NCI-H345 treated with DMSO at 0.1 percent for 48 hours (cell line): ENCODE measurements at regions not wholly inside any gene's neighbourhood (a gene's known extent, or its start where the extent isn't known, plus 50 kb on each side); places are given as distances from the start of the nearest gene placed in this dataset.
"Not testable (repeated sequence)": the region's sequence is repeated elsewhere in the genome, so short reads cannot be mapped to it uniquely, and the experiment has no call there.

Source experiments
- DNase-seq: peaks from one replicate; lab custom pipeline; 2025; ENCODE audit not compliant: unreplicated experiment; lab: John Stamatoyannopoulos, UW

GRCh38 chr2:144617171-144617570 lies 97.3 kb upstream of the ZEB2 start:
- not testable (repeated sequence) for DNase-seq

- DNase-seq = no peak
Measured at GRCh38 chr2:144615866-144616565, 96.1 kb upstream of the ZEB2 start.

GRCh38 chr2:144607891-144608521 lies 88.1 kb upstream of the ZEB2 start:
- DNase-seq = no peak

- DNase-seq = no peak
Measured at GRCh38 chr2:144607099-144607498, 87.2 kb upstream of the ZEB2 start.

- no peak for DNase-seq
Measured at GRCh38 chr2:144606466-144607095, 86.7 kb upstream of the ZEB2 start.

- no peak for DNase-seq
Measured at GRCh38 chr2:144605231-144605840, 85.4 kb upstream of the ZEB2 start.

GRCh38 chr2:144603334-144603733 lies 83.4 kb upstream of the ZEB2 start:
- no peak for DNase-seq

GRCh38 chr2:144598906-144599305 lies 79.0 kb upstream of the ZEB2 start:
- DNase-seq = no peak

- no peak for DNase-seq
Measured at GRCh38 chr2:144597894-144598593, 78.1 kb upstream of the ZEB2 start.

- DNase-seq = no peak
Measured at GRCh38 chr2:144597388-144597787, 77.5 kb upstream of the ZEB2 start.

GRCh38 chr2:144596073-144596871 lies 76.4 kb upstream of the ZEB2 start:
- no peak for DNase-seq

GRCh38 chr2:144595686-144596072 lies 75.8 kb upstream of the ZEB2 start:
- DNase-seq = no peak

GRCh38 chr2:144595279-144595678 lies 75.4 kb upstream of the ZEB2 start:
- DNase-seq = no peak

- DNase-seq = no peak
Measured at GRCh38 chr2:144593803-144594202, 73.9 kb upstream of the ZEB2 start.

GRCh38 chr2:144592500-144593256 lies 72.8 kb upstream of the ZEB2 start:
- no peak for DNase-seq

- DNase-seq = no peak
Measured at GRCh38 chr2:144587306-144587705, 67.4 kb upstream of the ZEB2 start.

- no peak for DNase-seq
Measured at GRCh38 chr2:144586476-144586875, 66.6 kb upstream of the ZEB2 start.

GRCh38 chr2:144583741-144584453 lies 64.0 kb upstream of the ZEB2 start:
- no peak for DNase-seq

- no peak for DNase-seq
Measured at GRCh38 chr2:144583381-144583729, 63.4 kb upstream of the ZEB2 start.
